ENCODE measurements at regions not wholly inside any gene's neighbourhood (a gene's known extent, or its start where the extent isn't known, plus 50 kb on each side); places are given as distances from the start of the nearest gene placed in this dataset.

DNA sequence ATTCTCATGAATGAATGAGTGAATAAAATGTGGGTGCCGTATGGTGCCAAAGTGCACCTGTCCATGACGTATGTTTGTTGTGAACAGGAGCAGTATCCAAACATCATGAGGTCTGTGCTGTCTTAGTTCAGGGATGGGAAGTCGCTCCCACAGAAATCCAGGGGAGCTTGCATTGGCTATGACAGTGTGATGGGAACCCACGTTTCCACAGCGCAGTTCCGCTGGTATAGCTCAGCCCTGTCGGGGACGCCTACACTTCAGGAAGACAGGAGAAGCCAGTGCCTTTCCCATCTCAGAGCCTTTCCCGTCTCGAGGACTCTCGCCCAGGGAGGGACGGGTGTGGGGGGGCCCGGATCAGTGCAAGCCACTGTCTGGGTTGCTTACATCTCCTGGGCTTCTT lies 69.8 kb downstream of the DACT2 start:
- TF ChIP-seq, protein P1, sequence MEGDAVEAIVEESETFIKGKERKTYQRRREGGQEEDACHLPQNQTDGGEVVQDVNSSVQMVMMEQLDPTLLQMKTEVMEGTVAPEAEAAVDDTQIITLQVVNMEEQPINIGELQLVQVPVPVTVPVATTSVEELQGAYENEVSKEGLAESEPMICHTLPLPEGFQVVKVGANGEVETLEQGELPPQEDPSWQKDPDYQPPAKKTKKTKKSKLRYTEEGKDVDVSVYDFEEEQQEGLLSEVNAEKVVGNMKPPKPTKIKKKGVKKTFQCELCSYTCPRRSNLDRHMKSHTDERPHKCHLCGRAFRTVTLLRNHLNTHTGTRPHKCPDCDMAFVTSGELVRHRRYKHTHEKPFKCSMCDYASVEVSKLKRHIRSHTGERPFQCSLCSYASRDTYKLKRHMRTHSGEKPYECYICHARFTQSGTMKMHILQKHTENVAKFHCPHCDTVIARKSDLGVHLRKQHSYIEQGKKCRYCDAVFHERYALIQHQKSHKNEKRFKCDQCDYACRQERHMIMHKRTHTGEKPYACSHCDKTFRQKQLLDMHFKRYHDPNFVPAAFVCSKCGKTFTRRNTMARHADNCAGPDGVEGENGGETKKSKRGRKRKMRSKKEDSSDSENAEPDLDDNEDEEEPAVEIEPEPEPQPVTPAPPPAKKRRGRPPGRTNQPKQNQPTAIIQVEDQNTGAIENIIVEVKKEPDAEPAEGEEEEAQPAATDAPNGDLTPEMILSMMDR (IDR thresholded peaks at IDR 0.05): no peak
- TF ChIP-seq EP300 (IDR thresholded peaks at IDR 0.05; ENCODE audit: low read depth) (no peak), POLR2AphosphoS5 (IDR thresholded peaks at IDR 0.05) (no peak), POLR2A (IDR thresholded peaks at IDR 0.05) (no peak)
